OCI-LY3 (cell line): ENCODE measurements at regions not wholly inside any gene's neighbourhood (a gene's known extent, or its start where the extent isn't known, plus 50 kb on each side); places are given as distances from the start of the nearest gene placed in this dataset.

Experiments used
- H2AFZ ChIP-seq: fragments of 200-600, 300-600 bp; shearing (Covaris generic); 2 replicates; pipeline ENCODE4 v1.6.0; 2014; ENCODE audit warnings: antibody characterized with exemption, low read depth, low read length
- H3K27ac ChIP-seq: fragments of 200-600, 300-600 bp; sonication (generic); 2 replicates; pipeline ENCODE4 v1.5.1; 2014; ENCODE audit warnings: mild to moderate bottlenecking, low read length, moderate library complexity, mixed read lengths
- H3K27me3 ChIP-seq: fragments of 200-600, 300-600 bp; sonication (generic); 2 replicates; pipeline ENCODE4 v1.6.1; 2014; ENCODE audit warnings: low read depth, low read length, mixed read lengths
- H3K36me3 ChIP-seq: fragments of 200-600, 300-600 bp; sonication (generic); replicated peaks from 2 replicates; pipeline ENCODE3; 2014; ENCODE audit warnings: low read depth, low read length, mixed read lengths
- H3K4me1 ChIP-seq: fragments of 300-600, 200-600 bp; sonication (generic); 2 replicates; pipeline ENCODE4 v1.6.1; 2014; ENCODE audit warnings: low read length, mixed read lengths
- H3K4me2 ChIP-seq: fragments of 200-600, 300-600 bp; sonication (generic); 2 replicates; pipeline ENCODE4 v1.6.1; 2014; ENCODE audit warnings: low read length, mixed read lengths
- H3K4me3 ChIP-seq: fragments of 300-600, 200-600 bp; sonication (generic); 2 replicates; pipeline ENCODE4 v1.5.1; 2014; ENCODE audit warnings: antibody characterized with exemption, mild to moderate bottlenecking, low read length, moderate library complexity
- H3K79me2 ChIP-seq: fragments of 300-600, 200-600 bp; shearing (Covaris generic); 2 replicates; pipeline ENCODE4 v1.6.1; 2014; ENCODE audit warnings: mild to moderate bottlenecking, low read length, mixed read lengths
- H3K9ac ChIP-seq: fragments of 300-600, 200-600 bp; shearing (Covaris generic); 2 replicates; pipeline ENCODE4 v1.6.0; 2014; ENCODE audit warnings: mild to moderate bottlenecking, low read length, moderate library complexity
- H3K9me3 ChIP-seq: fragments of 200-600, 300-600 bp; shearing (Covaris generic); 2 replicates; pipeline ENCODE4 v1.6.1; 2014; ENCODE audit warnings: low read length, mixed read lengths; ENCODE audit not compliant: insufficient read depth
- H4K20me1 ChIP-seq: fragments of 200-600, 300-600 bp; sonication (generic); 2 replicates; pipeline ENCODE4 v1.6.1; 2016; ENCODE audit warnings: low read length, mixed read lengths; ENCODE audit not compliant: insufficient read depth
- CTCF ChIP-seq: fragments of 200-600, 300-600 bp; sonication (generic); IDR thresholded peaks from 2 replicates; pipeline ENCODE4 v1.5.1; 2014; ENCODE audit warnings: antibody characterized with exemption, low read length, low read depth
- EZH2phosphoT487 ChIP-seq: fragments of 200-600 bp; shearing (Covaris generic); IDR thresholded peaks from 2 replicates; pipeline ENCODE4 v1.6.1; 2018; ENCODE audit warnings: antibody characterized with exemption, mixed run types, low read depth

- Histone ChIP-seq H3K27ac (no peak overlapping the region), H4K20me1 (no peaks in the 10 kb centered on the region), H3K4me1 (no peaks in the 10 kb centered on the region), H3K9me3 (no peaks in the 10 kb centered on the region), H3K27me3 (peaks cover 14% of the 10 kb centered on the region), H3K4me3 (no peak overlapping the region), H3K4me2 (no peak overlapping the region), H3K9ac (no peak overlapping the region), H3K36me3 (no peaks in the 10 kb centered on the region), H3K79me2 (no peaks in the 10 kb centered on the region), H2AFZ (no peak overlapping the region)
- TF ChIP-seq EZH2phosphoT487 (no peak), CTCF (no peak)
These were observed 257.4 kb upstream of the CAMK1G start for GRCh38 chr1:209326076-209326475.

- Histone ChIP-seq H2AFZ (no peak overlapping the region), H3K79me2 (no peaks in the 10 kb centered on the region), H4K20me1 (no peaks in the 10 kb centered on the region), H3K27me3 (peaks cover 14% of the 10 kb centered on the region), H3K36me3 (no peaks in the 10 kb centered on the region), H3K4me1 (no peaks in the 10 kb centered on the region), H3K4me3 (no peak overlapping the region), H3K27ac (no peak overlapping the region), H3K9ac (no peak overlapping the region), H3K4me2 (no peak overlapping the region), H3K9me3 (no peaks in the 10 kb centered on the region)
- TF ChIP-seq EZH2phosphoT487, result no peak
- TF ChIP-seq CTCF, result no peak
These were observed 256.7 kb upstream of the CAMK1G start for GRCh38 chr1:209326831-209327230.

GRCh38 chr1:209328196-209328595 lies 255.3 kb upstream of the CAMK1G start:
- H4K20me1 ChIP-seq, result no peaks in the 10 kb centered on the region
- H3K36me3 ChIP-seq, result no peaks in the 10 kb centered on the region
- no peak overlapping the region for H3K9ac ChIP-seq
- H3K4me2 ChIP-seq, result no peak overlapping the region
- no peak overlapping the region for H2AFZ ChIP-seq
- H3K27me3 ChIP-seq, result peaks cover 22% of the 10 kb centered on the region
- no peaks in the 10 kb centered on the region for H3K4me1 ChIP-seq
- TF ChIP-seq EZH2phosphoT487, result no peak
- no peak for TF ChIP-seq CTCF
- H3K4me3 ChIP-seq, result no peak overlapping the region
- no peaks in the 10 kb centered on the region for H3K79me2 ChIP-seq
- no peaks in the 10 kb centered on the region for H3K9me3 ChIP-seq
- H3K27ac ChIP-seq, result no peak overlapping the region

GRCh38 chr1:209335178-209335577 lies 248.3 kb upstream of the CAMK1G start:
- Histone ChIP-seq H2AFZ (no peak overlapping the region), H3K9me3 (no peaks in the 10 kb centered on the region), H3K4me1 (peaks cover 8% of the 10 kb centered on the region), H3K9ac (no peak overlapping the region), H4K20me1 (no peaks in the 10 kb centered on the region), H3K27me3 (peaks cover 34% of the 10 kb centered on the region; the same call in 1 of the 2 replicates), H3K4me3 (no peak overlapping the region), H3K27ac (no peak overlapping the region), H3K79me2 (no peaks in the 10 kb centered on the region), H3K36me3 (no peaks in the 10 kb centered on the region), H3K4me2 (no peak overlapping the region)
- TF ChIP-seq CTCF (peak; percentile 71), EZH2phosphoT487 (no peak)
